IMR-90 (cell line): ENCODE measurements at regions not wholly inside any gene's neighbourhood (a gene's known extent, or its start where the extent isn't known, plus 50 kb on each side); places are given as distances from the start of the nearest gene placed in this dataset.

ENCODE experiments used
- ATAC-seq: fragments of 200-7000 bp; cut with Tn5 transposase; 2 replicates; pipeline ENCODE4 v1.9.1; 2020; ENCODE audit warnings: low read depth, mild to moderate bottlenecking, moderate library complexity
- BruUV-seq: library from RNA; stranded (reverse); fragments of 400-500 nt; replicated peaks from 2 replicates; lab custom pipeline; 2021; lab: Mats Ljungman, UMichigan
- CTCF ChIA-PET: fragments of 300-600 bp; formaldehyde crosslinking; extraction: SDS; loops from one replicate; lab custom pipeline; 2021; ENCODE audit warnings: antibody characterized with exemption; lab: Yijun Ruan, JAX
- POLR2A ChIA-PET: fragments of 300-600 bp; sonication (Branson Sonifier 250); formaldehyde crosslinking; loops from one replicate; lab custom pipeline; 2022; ENCODE audit warnings: antibody characterized with exemption; ENCODE audit not compliant: unreplicated experiment; lab: Charles Lee
- DNase-seq: peaks from one replicate; pipeline ENCODE4 v3.0.0; 2013
- H2AFZ ChIP-seq: replicated peaks from 2 replicates; pipeline ENCODE3; 2013; ENCODE audit warnings: low read length, mild to moderate bottlenecking; ENCODE audit not compliant: poor library complexity
- H2AK5ac ChIP-seq: 2 replicates; pipeline ENCODE4 v1.6.1; 2013; ENCODE audit warnings: low read depth, low read length, inconsistent platforms
- H2AK9ac ChIP-seq: replicated peaks from 2 replicates; pipeline ENCODE3; 2013; ENCODE audit warnings: mild to moderate bottlenecking, low read depth, low read length, moderate library complexity; ENCODE audit not compliant: poor library complexity
- H2BK120ac ChIP-seq: 2 replicates; pipeline ENCODE4 v1.6.1; 2013; ENCODE audit warnings: low read depth, low read length, inconsistent platforms
- H2BK15ac ChIP-seq: 3 replicates; pipeline ENCODE4 v1.6.1; 2013; ENCODE audit warnings: low read depth, low read length, inconsistent platforms
- H2BK20ac ChIP-seq: 2 replicates; pipeline ENCODE4 v1.6.1; 2013; ENCODE audit warnings: low read depth, mild to moderate bottlenecking, inconsistent platforms, low read length, moderate library complexity
- H2BK5ac ChIP-seq: 2 replicates; pipeline ENCODE4 v1.6.1; 2013; ENCODE audit warnings: mild to moderate bottlenecking, low read depth, low read length, inconsistent platforms; ENCODE audit not compliant: poor library complexity, severe bottlenecking
- H3K14ac ChIP-seq: replicated peaks from 2 replicates; pipeline ENCODE4 v1.6.1; 2013; ENCODE audit warnings: low read depth, low read length, inconsistent platforms
- H3K18ac ChIP-seq: 2 replicates; pipeline ENCODE4 v1.6.1; 2013; ENCODE audit warnings: low read depth, low read length, control low read depth
- H3K23ac ChIP-seq: 2 replicates; pipeline ENCODE4 v1.6.1; 2013; ENCODE audit warnings: low read depth, low read length, inconsistent platforms
- H3K27ac ChIP-seq: 2 replicates; pipeline ENCODE4 v1.5.1; 2013; ENCODE audit warnings: mild to moderate bottlenecking, control low read depth, low read length; ENCODE audit not compliant: insufficient read depth
- H3K27me3 ChIP-seq: 2 replicates; pipeline ENCODE4 v1.6.1; 2013; ENCODE audit warnings: low read length; ENCODE audit not compliant: control insufficient read depth, insufficient read depth
- H3K36me3 ChIP-seq: 2 replicates; pipeline ENCODE4 v1.6.1; 2013; ENCODE audit warnings: low read length, mixed read lengths; ENCODE audit not compliant: control insufficient read depth, insufficient read depth
- H3K4ac ChIP-seq: 2 replicates; pipeline ENCODE4 v1.6.1; 2013; ENCODE audit warnings: low read depth, low read length, inconsistent platforms
- H3K4me1 ChIP-seq: 2 replicates; pipeline ENCODE4 v1.6.1; 2013; ENCODE audit warnings: low read length, mixed read lengths; ENCODE audit not compliant: control insufficient read depth, insufficient read depth
- H3K4me2 ChIP-seq: 2 replicates; pipeline ENCODE4 v1.6.1; 2013; ENCODE audit warnings: low read depth, mild to moderate bottlenecking, control low read depth, low read length, moderate library complexity
- H3K4me3 ChIP-seq: 2 replicates; pipeline ENCODE4 v1.5.1; 2013; ENCODE audit warnings: low read depth, mild to moderate bottlenecking, control low read depth, low read length, moderate library complexity; ENCODE audit not compliant: insufficient read depth
- H3K56ac ChIP-seq: 2 replicates; pipeline ENCODE4 v1.6.1; 2013; ENCODE audit warnings: low read length, inconsistent platforms; ENCODE audit not compliant: insufficient read depth; ENCODE audit errors: extremely low read depth
- H3K79me1 ChIP-seq, 2 experiments: 2 replicates each; pipeline ENCODE4 v1.6.1; 2013; ENCODE audit warnings: low read length in 2 of 2, inconsistent platforms in 1 of 2, low read depth in 1 of 2
- H3K9ac ChIP-seq: 2 replicates; pipeline ENCODE4 v1.6.1; 2013; ENCODE audit warnings: low read depth, low read length, control low read depth
- H3K9me1 ChIP-seq: 2 replicates; pipeline ENCODE4 v1.6.1; 2013; ENCODE audit warnings: low read length, inconsistent platforms; ENCODE audit not compliant: insufficient read depth
- H3K9me3 ChIP-seq: 2 replicates; pipeline ENCODE4 v1.6.1; 2013; ENCODE audit warnings: low read length; ENCODE audit not compliant: control insufficient read depth, insufficient read depth
- H4K20me1 ChIP-seq: 2 replicates; pipeline ENCODE4 v1.6.1; 2013; ENCODE audit warnings: low read length, inconsistent platforms; ENCODE audit not compliant: insufficient read depth
- H4K5ac ChIP-seq: 2 replicates; pipeline ENCODE4 v1.6.1; 2013; ENCODE audit warnings: mild to moderate bottlenecking, low read depth, low read length, control low read depth
- H4K8ac ChIP-seq, 2 experiments: 2 replicates each; pipeline ENCODE4 v1.6.1; 2013; ENCODE audit warnings: low read depth in 2 of 2, low read length in 2 of 2, control low read depth in 1 of 2, inconsistent platforms in 1 of 2
- H4K91ac ChIP-seq: 2 replicates; pipeline ENCODE4 v1.6.1; 2013; ENCODE audit warnings: low read depth, low read length, inconsistent platforms; ENCODE audit not compliant: insufficient read depth
- BHLHE40 ChIP-seq: fragments of 150-350 bp; IDR thresholded peaks from 2 replicates; pipeline ENCODE4 v1.6.1; 2016; ENCODE audit warnings: mild to moderate bottlenecking, low read depth, low read length
- CEBPB ChIP-seq: IDR thresholded peaks from 2 replicates; pipeline ENCODE4 v1.6.1; 2012; ENCODE audit warnings: low read depth, low read length, improper control_type of control experiment
- CHD1 ChIP-seq: IDR thresholded peaks from 2 replicates; pipeline ENCODE4 v1.6.1; 2012; ENCODE audit warnings: low read depth, low read length, improper control_type of control experiment
- FOS ChIP-seq: fragments of 150-350 bp; IDR thresholded peaks from 2 replicates; pipeline ENCODE4 v1.6.1; 2016; ENCODE audit warnings: low read depth, low read length
- MAFK ChIP-seq: IDR thresholded peaks from 2 replicates; pipeline ENCODE4 v1.6.1; 2012; ENCODE audit warnings: low read depth, low read length, improper control_type of control experiment
- MAZ ChIP-seq: IDR thresholded peaks from 2 replicates; pipeline ENCODE4 v1.6.1; 2012; ENCODE audit warnings: low read depth, mild to moderate bottlenecking, low read length, improper control_type of control experiment, moderate library complexity, borderline replicate concordance
- MXI1 ChIP-seq: IDR thresholded peaks from 2 replicates; pipeline ENCODE4 v1.6.1; 2012; ENCODE audit warnings: low read depth, mild to moderate bottlenecking, low read length, moderate library complexity, borderline replicate concordance
- NFE2L2 ChIP-seq: fragments of 150-350 bp; IDR thresholded peaks from 2 replicates; pipeline ENCODE4 v1.6.1; 2016; ENCODE audit warnings: low read depth, mild to moderate bottlenecking, low read length
- POLR2A ChIP-seq: IDR thresholded peaks from 2 replicates; pipeline ENCODE4 v1.6.1; 2012; ENCODE audit warnings: mild to moderate bottlenecking, low read depth, low read length
- RAD21 ChIP-seq: IDR thresholded peaks from 2 replicates; pipeline ENCODE4 v1.6.1; 2012; ENCODE audit warnings: low read length, improper control_type of control experiment
- RCOR1 ChIP-seq: IDR thresholded peaks from 2 replicates; pipeline ENCODE4 v1.6.1; 2012; ENCODE audit warnings: mild to moderate bottlenecking, low read length, improper control_type of control experiment; ENCODE audit not compliant: insufficient replicate concordance
- RFX5 ChIP-seq: IDR thresholded peaks from 2 replicates; pipeline ENCODE4 v1.8.0; 2012; ENCODE audit warnings: low read depth, mild to moderate bottlenecking, low read length, moderate library complexity
- SMC3 ChIP-seq: fragments of 150-350 bp; IDR thresholded peaks from 2 replicates; pipeline ENCODE4 v1.6.1; 2016; ENCODE audit warnings: low read depth, mild to moderate bottlenecking, antibody characterized with exemption, low read length, moderate library complexity
- WGBS, 2 experiments: methylation state at CpG; one replicate each; pipeline versions ENCODE4 v1.1.5 to v1.1.7; 2013; ENCODE audit warnings: missing lambda C conversion rate in 2 of 2; ENCODE audit not compliant: insufficient read length in 1 of 2; ENCODE audit errors: extremely low coverage in 2 of 2; 5-methylcytosine and 5-hydroxymethylcytosine counted together
- dilution Hi-C: fragments of 300-500 bp; cut with HindIII; formaldehyde crosslinking; loops from one replicate; pipeline ENCODE4 v1.14.3; 2018; ENCODE audit warnings: low sequenced_read_pairs; ENCODE audit not compliant: unreplicated experiment
- in situ Hi-C: fragments of 300-500 bp; cut with MboI; formaldehyde crosslinking; loops from 3 replicates; pipeline ENCODE4 v1.14.3; 2019; ENCODE audit warnings: low sequenced_read_pairs, inconsistent platforms, mixed read lengths
- intact Hi-C: fragments of 100-400 bp; cut with micrococcal nuclease; formaldehyde crosslinking; loops from 2 replicates; pipeline ENCODE4 v1.10.0; 2022

DNA sequence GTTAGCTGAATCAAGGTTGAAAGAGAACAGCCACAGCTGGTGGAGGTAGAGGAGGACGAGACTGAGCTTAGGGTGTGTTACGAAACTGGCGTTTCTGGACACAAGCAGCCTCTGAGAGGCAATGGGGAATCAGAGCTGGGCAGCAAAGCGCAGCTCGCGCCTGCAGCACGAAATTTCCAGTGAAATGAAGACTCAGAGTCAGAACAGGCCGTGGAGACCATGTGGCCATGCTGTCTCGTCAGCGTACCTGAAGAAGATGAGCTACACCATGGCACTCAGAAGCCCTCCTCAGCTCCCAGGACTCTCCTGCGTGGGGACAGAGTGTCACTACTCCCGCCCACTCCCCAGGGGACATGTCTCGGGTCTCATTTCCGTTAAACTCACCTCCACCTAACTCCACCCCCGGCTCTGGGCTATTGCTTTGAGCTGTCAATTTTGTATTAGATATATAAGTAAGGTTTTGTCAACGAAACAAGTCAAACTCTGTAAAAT is 256.9 kb downstream of the ERMARD start:
- no peak overlapping the region for H2AK9ac ChIP-seq
- H3K4ac ChIP-seq = no peak overlapping the region
- no peak overlapping the region for H3K14ac ChIP-seq
- 57% methylated on average over 9 of the region's 16 CpGs; no CpG with 5 or more reads in 1 of the 2 experiments for WGBS, 2 experiments
- no peak overlapping the region for H2AFZ ChIP-seq
- ChIA-PET POLR2A (interaction anchor here (1.0 kb wide), 1 partner anchor 9 kb away, joined by 3 read pairs; no protein-coding TSS in a partner anchor), CTCF (no interaction called here)
- intact Hi-C loops = no loop called here
- no peak overlapping the region for H3K4me3 ChIP-seq
- no peak for TF ChIP-seq SMC3
- no peak for TF ChIP-seq MAZ
- no peak for TF ChIP-seq BHLHE40
- TF ChIP-seq FOS = no peak
- no peak for TF ChIP-seq RCOR1
- TF ChIP-seq RAD21 = no peak
- no peak for TF ChIP-seq MXI1
- no peak for TF ChIP-seq POLR2A
- TF ChIP-seq MAFK = no peak
- TF ChIP-seq CHD1 = no peak
- no peak for TF ChIP-seq CEBPB
- TF ChIP-seq NFE2L2 = no peak
- no peak for TF ChIP-seq RFX5
- no peak overlapping the region for H3K9ac ChIP-seq
- H3K18ac ChIP-seq = no peak overlapping the region
- no peaks in the 10 kb centered on the region for H3K9me1 ChIP-seq
- H3K4me2 ChIP-seq = no peak overlapping the region
- no peak overlapping the region for H2BK20ac ChIP-seq
- no peak overlapping the region for H2BK5ac ChIP-seq
- no peaks in the 10 kb centered on the region for H3K27me3 ChIP-seq
- no peaks in the 10 kb centered on the region for H3K36me3 ChIP-seq
- ATAC-seq (no peak), DNase-seq (no peak)
- H2AK5ac ChIP-seq = no peak overlapping the region
- H2BK120ac ChIP-seq = no peak overlapping the region
- no peaks in the 10 kb centered on the region for H3K79me1 ChIP-seq
- in situ Hi-C loops = no loop called here
- H4K91ac ChIP-seq = no peak overlapping the region
- BruUV-seq = no TSS peak
- no peak overlapping the region for H4K8ac ChIP-seq
- H3K9me3 ChIP-seq = peaks cover 42% of the 10 kb centered on the region
- H2BK15ac ChIP-seq = no peak overlapping the region
- no peak overlapping the region for H3K56ac ChIP-seq
- no peaks in the 10 kb centered on the region for H3K4me1 ChIP-seq
- no peak overlapping the region for H4K5ac ChIP-seq
- H4K20me1 ChIP-seq = no peaks in the 10 kb centered on the region
- no peak overlapping the region for H3K23ac ChIP-seq
- dilution Hi-C loops = no loop called here
- H3K27ac ChIP-seq = no peak overlapping the region
